ENCODE measurements at regions not wholly inside any gene's neighbourhood (a gene's known extent, or its start where the extent isn't known, plus 50 kb on each side); places are given as distances from the start of the nearest gene placed in this dataset.

DNA sequence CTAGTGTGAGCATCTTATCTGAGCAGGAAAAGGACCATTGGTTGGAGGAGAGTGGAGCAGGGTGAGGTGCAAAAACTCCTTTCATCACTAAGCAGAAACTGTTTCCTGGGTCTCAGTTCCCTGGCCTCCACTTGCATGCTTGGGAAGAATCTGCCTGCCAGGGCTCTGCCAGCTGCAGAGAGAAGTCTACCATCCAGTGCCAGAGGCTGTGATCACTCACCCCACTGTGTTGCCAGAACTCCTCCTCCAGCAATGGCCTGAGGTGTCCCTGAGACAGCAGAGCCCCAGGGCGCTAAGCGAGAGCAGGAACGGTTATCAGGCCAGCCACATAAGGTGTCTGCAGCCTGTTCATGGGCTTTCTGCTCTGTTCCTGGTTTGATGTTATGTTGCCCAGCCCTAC is 991.4 kb downstream of the CCSER2 start:
- Mint-ChIP-seq H3K9me3 (no peaks in the 10 kb centered on the region), H3K36me3 (no peaks in the 10 kb centered on the region), H3K4me3 (no peak overlapping the region), H3K27me3 (ENCODE audit: low read depth) (no peaks in the 10 kb centered on the region), H3K27ac (no peak overlapping the region), H3K4me1 (no peaks in the 10 kb centered on the region)
- TF ChIP-seq ATF6 (CRISPR knock-in tag; IDR thresholded peaks at IDR 0.05) = no peak
- TF ChIP-seq ZNF219 (CRISPR knock-in tag; IDR thresholded peaks at IDR 0.05; ENCODE audit: borderline replicate concordance) = no peak
- no peak for TF ChIP-seq SOX15 (CRISPR knock-in tag; IDR thresholded peaks at IDR 0.05)
- no peak for TF ChIP-seq SP1 (CRISPR knock-in tag; conservative IDR thresholded peaks at IDR 0.05)
- no peak for TF ChIP-seq CREB1 (CRISPR knock-in tag; IDR thresholded peaks at IDR 0.05)
- TF ChIP-seq, protein P1, sequence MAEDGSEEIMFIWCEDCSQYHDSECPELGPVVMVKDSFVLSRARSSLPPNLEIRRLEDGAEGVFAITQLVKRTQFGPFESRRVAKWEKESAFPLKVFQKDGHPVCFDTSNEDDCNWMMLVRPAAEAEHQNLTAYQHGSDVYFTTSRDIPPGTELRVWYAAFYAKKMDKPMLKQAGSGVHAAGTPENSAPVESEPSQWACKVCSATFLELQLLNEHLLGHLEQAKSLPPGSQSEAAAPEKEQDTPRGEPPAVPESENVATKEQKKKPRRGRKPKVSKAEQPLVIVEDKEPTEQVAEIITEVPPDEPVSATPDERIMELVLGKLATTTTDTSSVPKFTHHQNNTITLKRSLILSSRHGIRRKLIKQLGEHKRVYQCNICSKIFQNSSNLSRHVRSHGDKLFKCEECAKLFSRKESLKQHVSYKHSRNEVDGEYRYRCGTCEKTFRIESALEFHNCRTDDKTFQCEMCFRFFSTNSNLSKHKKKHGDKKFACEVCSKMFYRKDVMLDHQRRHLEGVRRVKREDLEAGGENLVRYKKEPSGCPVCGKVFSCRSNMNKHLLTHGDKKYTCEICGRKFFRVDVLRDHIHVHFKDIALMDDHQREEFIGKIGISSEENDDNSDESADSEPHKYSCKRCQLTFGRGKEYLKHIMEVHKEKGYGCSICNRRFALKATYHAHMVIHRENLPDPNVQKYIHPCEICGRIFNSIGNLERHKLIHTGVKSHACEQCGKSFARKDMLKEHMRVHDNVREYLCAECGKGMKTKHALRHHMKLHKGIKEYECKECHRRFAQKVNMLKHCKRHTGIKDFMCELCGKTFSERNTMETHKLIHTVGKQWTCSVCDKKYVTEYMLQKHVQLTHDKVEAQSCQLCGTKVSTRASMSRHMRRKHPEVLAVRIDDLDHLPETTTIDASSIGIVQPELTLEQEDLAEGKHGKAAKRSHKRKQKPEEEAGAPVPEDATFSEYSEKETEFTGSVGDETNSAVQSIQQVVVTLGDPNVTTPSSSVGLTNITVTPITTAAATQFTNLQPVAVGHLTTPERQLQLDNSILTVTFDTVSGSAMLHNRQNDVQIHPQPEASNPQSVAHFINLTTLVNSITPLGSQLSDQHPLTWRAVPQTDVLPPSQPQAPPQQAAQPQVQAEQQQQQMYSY (CRISPR knock-in tag; IDR thresholded peaks at IDR 0.05) = no peak
- no peak for TF ChIP-seq FOXP4 (CRISPR knock-in tag; IDR thresholded peaks at IDR 0.05)
- no peak for TF ChIP-seq E2F1 (CRISPR knock-in tag; IDR thresholded peaks at IDR 0.05)
- no peak for TF ChIP-seq ZNF138 (CRISPR knock-in tag; conservative IDR thresholded peaks at IDR 0.05)
- ATAC-seq = no peak
- no peak for DNase-seq (ENCODE audit: low spot score)
- POLR2A ChIA-PET = no interaction called here
- CTCF ChIA-PET = no interaction called here

GRCh38 chr10:85333594-85333993 is 1005.2 kb downstream of the CCSER2 start:
- Mint-ChIP-seq H3K27ac (no peak overlapping the region), H3K36me3 (no peaks in the 10 kb centered on the region), H3K4me1 (peaks cover 16% of the 10 kb centered on the region), H3K27me3 (ENCODE audit: low read depth) (peaks cover 9% of the 10 kb centered on the region), H3K9me3 (peaks cover 21% of the 10 kb centered on the region), H3K4me3 (no peak overlapping the region)
- TF ChIP-seq NFYB (CRISPR knock-in tag; conservative IDR thresholded peaks at IDR 0.05; ENCODE audit: low read depth) = no peak
- TF ChIP-seq ZMAT4 (CRISPR knock-in tag; IDR thresholded peaks at IDR 0.05) = no peak
- TF ChIP-seq, protein P2, sequence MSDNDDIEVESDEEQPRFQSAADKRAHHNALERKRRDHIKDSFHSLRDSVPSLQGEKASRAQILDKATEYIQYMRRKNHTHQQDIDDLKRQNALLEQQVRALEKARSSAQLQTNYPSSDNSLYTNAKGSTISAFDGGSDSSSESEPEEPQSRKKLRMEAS (CRISPR knock-in tag; IDR thresholded peaks at IDR 0.05) = no peak
- no peak for TF ChIP-seq IRF2 (CRISPR knock-in tag; IDR thresholded peaks at IDR 0.05; ENCODE audit: borderline replicate concordance, low read depth)
- no peak for TF ChIP-seq FOXJ3 (CRISPR knock-in tag; IDR thresholded peaks at IDR 0.05; ENCODE audit: borderline replicate concordance)
- no peak for TF ChIP-seq ZNF423 (CRISPR knock-in tag; IDR thresholded peaks at IDR 0.05)
- TF ChIP-seq ZNF219 (CRISPR knock-in tag; IDR thresholded peaks at IDR 0.05; ENCODE audit: borderline replicate concordance) = no peak
- TF ChIP-seq JAZF1 (CRISPR knock-in tag; IDR thresholded peaks at IDR 0.05) = no peak
- no peak for TF ChIP-seq FOXP1 (CRISPR knock-in tag; IDR thresholded peaks at IDR 0.05; ENCODE audit: borderline replicate concordance)
- no peak for TF ChIP-seq ZNF232 (CRISPR knock-in tag; IDR thresholded peaks at IDR 0.05)
- TF ChIP-seq, protein P3, sequence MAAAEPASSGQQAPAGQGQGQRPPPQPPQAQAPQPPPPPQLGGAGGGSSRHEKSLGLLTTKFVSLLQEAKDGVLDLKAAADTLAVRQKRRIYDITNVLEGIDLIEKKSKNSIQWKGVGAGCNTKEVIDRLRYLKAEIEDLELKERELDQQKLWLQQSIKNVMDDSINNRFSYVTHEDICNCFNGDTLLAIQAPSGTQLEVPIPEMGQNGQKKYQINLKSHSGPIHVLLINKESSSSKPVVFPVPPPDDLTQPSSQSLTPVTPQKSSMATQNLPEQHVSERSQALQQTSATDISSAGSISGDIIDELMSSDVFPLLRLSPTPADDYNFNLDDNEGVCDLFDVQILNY (CRISPR knock-in tag; IDR thresholded peaks at IDR 0.05) = no peak
- DNase-seq (ENCODE audit: low spot score) (no peak), ATAC-seq (no peak)
- ChIA-PET CTCF (no interaction called here), POLR2A (no interaction called here)

All from WTC11 (cell line).